PFSK-1 (cell line): ENCODE measurements at regions not wholly inside any gene's neighbourhood (a gene's known extent, or its start where the extent isn't known, plus 50 kb on each side); places are given as distances from the start of the nearest gene placed in this dataset.

ENCODE experiments used
- FOXP2 ChIP-seq: optimal IDR thresholded peaks from 2 replicates; pipeline ENCODE3; 2011; ENCODE audit warnings: borderline replicate concordance, control low read depth, inconsistent platforms; ENCODE audit not compliant: insufficient read depth; ENCODE audit errors: extremely low read length, extremely low read depth
- POLR2AphosphoS5 ChIP-seq: IDR thresholded peaks from 2 replicates; pipeline ENCODE4 v1.6.1; 2012; ENCODE audit warnings: low read depth, mild to moderate bottlenecking, control low read depth, low read length, moderate library complexity
- REST ChIP-seq, 2 experiments: IDR thresholded peaks; 2 replicates each; pipeline versions ENCODE4 v1.6.1 to v1.8.0; 2011 to 2012; ENCODE audit warnings: low read depth in 2 of 2, low read length in 2 of 2, control low read depth in 1 of 2, inconsistent platforms in 1 of 2, mild to moderate bottlenecking in 1 of 2, moderate library complexity in 1 of 2; ENCODE audit not compliant: insufficient read depth in 1 of 2
- TAF1 ChIP-seq: IDR thresholded peaks from 2 replicates; pipeline ENCODE4 v1.6.1; 2012; ENCODE audit warnings: low read length, control low read depth, borderline replicate concordance; ENCODE audit not compliant: insufficient read depth

GRCh38 chr12:41950455-41950854 lies 194.2 kb downstream of the GXYLT1 start:
- no peak for TF ChIP-seq POLR2AphosphoS5
- no peak for TF ChIP-seq REST (IDR thresholded peaks at IDR 0.05; ENCODE audit: insufficient read depth in 1 of 2, low read depth in 2 of 2, low read length in 2 of 2)
- no peak for TF ChIP-seq TAF1
- TF ChIP-seq FOXP2: no peak
